Heart left ventricle (tissue), 13 donors: ENCODE measurements at regions not wholly inside any gene's neighbourhood (a gene's known extent, or its start where the extent isn't known, plus 50 kb on each side); places are given as distances from the start of the nearest gene placed in this dataset.

ENCODE experiments used
- POLR2A ChIP-seq, 2 donors: fragments of 450-650 bp; IDR thresholded peaks; one replicate each; pipeline ENCODE4 v1.6.1; 2017; ENCODE audit warnings: antibody characterized with exemption in 2 of 2, mild to moderate bottlenecking in 2 of 2, moderate library complexity in 2 of 2
- TF ChIP-seq, protein P1 (sequence below), 12 donors: fragments of 200-600 bp; sonication (generic) in 4 of 12; IDR thresholded peaks; one replicate each; pipeline versions ENCODE4 v1.5.0 to v1.8.0; 2018 to 2022; ENCODE audit warnings: antibody characterized with exemption in 12 of 12, mild to moderate bottlenecking in 5 of 12
- donor health status: ischemic (EF 13 %, LVEDD 7.1; RV severe dilation, severe dysfunction).
- donor health status: DM: no; HTN: yes; CAD: no.
- donor health status: DM: no; HTN: no; CAD: no.
- donor health status: ischemic (EF 25% LVEDD 6.9; RV normal size, moderate dysfunction).
- donor health status: ischemic (EF 25% LVEDD 5.7; RV mildly dilated, moderate dysfunction).
- donor health status: ischemic (EF 35%, LVEDD 5.7; RV mildly dilated, moderate dysfunction).
- donor health status: nonischemic (EF 11% LVEDD 7.7; RV severe dilation, severe dysfunction).
- donor health status: DM: yes; HTN: yes; CAD: no.
- donor health status: PGD.
- donor health status: ischemic (EF 29% LVEDD 5.4; RV normal size, mild dysfunction).
- donor health status: nonischemic (EF 23%, LVEDD 6.1; RV moderate dilation, normal function).

DNA sequence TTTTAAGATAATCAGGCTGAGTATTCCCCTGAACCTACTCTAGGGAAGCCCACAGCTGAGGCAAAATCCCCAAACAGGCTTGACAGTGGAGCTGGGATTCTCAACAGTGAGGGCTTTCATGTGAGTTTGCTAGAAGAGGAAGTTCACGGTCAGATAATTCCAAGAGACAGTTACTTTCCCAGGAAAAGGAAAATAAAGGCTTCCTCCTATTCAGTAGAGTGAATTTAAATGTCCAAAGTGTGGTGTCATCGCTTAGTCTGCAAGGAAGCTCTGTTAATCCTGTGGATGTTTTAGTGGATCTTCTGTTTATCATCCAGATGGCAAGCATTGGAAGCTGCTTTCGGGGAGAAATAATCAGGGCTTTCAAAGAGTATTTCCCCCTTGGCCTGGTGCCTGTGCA lies 119.8 kb downstream of the RPIA start:
- TF ChIP-seq, protein P1, sequence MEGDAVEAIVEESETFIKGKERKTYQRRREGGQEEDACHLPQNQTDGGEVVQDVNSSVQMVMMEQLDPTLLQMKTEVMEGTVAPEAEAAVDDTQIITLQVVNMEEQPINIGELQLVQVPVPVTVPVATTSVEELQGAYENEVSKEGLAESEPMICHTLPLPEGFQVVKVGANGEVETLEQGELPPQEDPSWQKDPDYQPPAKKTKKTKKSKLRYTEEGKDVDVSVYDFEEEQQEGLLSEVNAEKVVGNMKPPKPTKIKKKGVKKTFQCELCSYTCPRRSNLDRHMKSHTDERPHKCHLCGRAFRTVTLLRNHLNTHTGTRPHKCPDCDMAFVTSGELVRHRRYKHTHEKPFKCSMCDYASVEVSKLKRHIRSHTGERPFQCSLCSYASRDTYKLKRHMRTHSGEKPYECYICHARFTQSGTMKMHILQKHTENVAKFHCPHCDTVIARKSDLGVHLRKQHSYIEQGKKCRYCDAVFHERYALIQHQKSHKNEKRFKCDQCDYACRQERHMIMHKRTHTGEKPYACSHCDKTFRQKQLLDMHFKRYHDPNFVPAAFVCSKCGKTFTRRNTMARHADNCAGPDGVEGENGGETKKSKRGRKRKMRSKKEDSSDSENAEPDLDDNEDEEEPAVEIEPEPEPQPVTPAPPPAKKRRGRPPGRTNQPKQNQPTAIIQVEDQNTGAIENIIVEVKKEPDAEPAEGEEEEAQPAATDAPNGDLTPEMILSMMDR (IDR thresholded peaks at IDR 0.05): no peak
- no peak for TF ChIP-seq POLR2A (IDR thresholded peaks at IDR 0.05)
